ENCODE measurements at regions not wholly inside any gene's neighbourhood (a gene's known extent, or its start where the extent isn't known, plus 50 kb on each side); places are given as distances from the start of the nearest gene placed in this dataset.

- TF ChIP-seq HNF4A (conservative IDR thresholded peaks at IDR 0.05) (no peak), EGR1 (IDR thresholded peaks at IDR 0.05; ENCODE audit: low read depth in 2 of 2) (no peak), NR2F2 (IDR thresholded peaks at IDR 0.05) (no peak), RXRA (IDR thresholded peaks at IDR 0.05) (no peak), YY1 (IDR thresholded peaks at IDR 0.05) (no peak)
These were observed 149.1 kb downstream of the SEMA6D start (continued) for GRCh38 chr15:47866446-47866845.

- TF ChIP-seq TAF1 (conservative IDR thresholded peaks at IDR 0.05) (no peak), FOXA2 (IDR thresholded peaks at IDR 0.05) (no peak), HNF4G (IDR thresholded peaks at IDR 0.05) (no peak), CTCF (IDR thresholded peaks at IDR 0.05; ENCODE audit: low read depth, low read length, missing input control) (no peak), FOXA1 (IDR thresholded peaks at IDR 0.05) (no peak), RXRA (IDR thresholded peaks at IDR 0.05) (no peak), GABPA (IDR thresholded peaks at IDR 0.05 in 1 of 2, conservative IDR thresholded peaks at IDR 0.05 in 1 of 2) (no peak)
- H3K27ac ChIP-seq (ENCODE audit: low read depth in 1 of 2, low read length in 2 of 2), result no peak overlapping the region
- no peak overlapping the region for H3K4me3 ChIP-seq (ENCODE audit: low read depth in 1 of 3, low read length in 3 of 3)
- H3K9me3 ChIP-seq (ENCODE audit: control insufficient read depth in 4 of 4, low read length in 3 of 4), result peaks cover 0 to 3% (median under 1%) of the 10 kb centered on the region in 4 donors
- no peaks in the 10 kb centered on the region for H3K27me3 ChIP-seq (ENCODE audit: control insufficient read depth in 4 of 4, insufficient read depth in 4 of 4, low read length in 3 of 4)
- H3K4me1 ChIP-seq (ENCODE audit: control insufficient read depth in 4 of 4, insufficient read depth in 4 of 4, low read length in 3 of 4), result no peaks in the 10 kb centered on the region
- no peaks in the 10 kb centered on the region for H3K36me3 ChIP-seq (ENCODE audit: control insufficient read depth in 4 of 4, insufficient read depth in 3 of 4, low read depth in 1 of 4, low read length in 3 of 4)
- WGBS, result 93% methylated on average over 1 of the region's 1 CpG
- no peak for DNase-seq (ENCODE audit: low spot score)
- H3K9ac ChIP-seq (ENCODE audit: low read depth in 1 of 2, low read length in 2 of 2), result no peak overlapping the region
These were observed 153.1 kb downstream of the SEMA6D start for GRCh38 chr15:47870300-47870955.

- WGBS, result 64% methylated on average over 2 of the region's 2 CpGs
- Histone ChIP-seq H3K9ac (ENCODE audit: low read depth in 1 of 2, low read length in 2 of 2) (no peak overlapping the region), H3K4me3 (ENCODE audit: low read depth in 1 of 3, low read length in 3 of 3) (no peak overlapping the region), H3K4me1 (ENCODE audit: control insufficient read depth in 4 of 4, insufficient read depth in 4 of 4, low read length in 3 of 4) (no peaks in the 10 kb centered on the region), H3K27me3 (ENCODE audit: control insufficient read depth in 4 of 4, insufficient read depth in 4 of 4, low read length in 3 of 4) (no peaks in the 10 kb centered on the region), H3K9me3 (ENCODE audit: control insufficient read depth in 4 of 4, low read length in 3 of 4) (peaks cover 0 to under 1% (median 0%) of the 10 kb centered on the region in 4 donors), H3K36me3 (ENCODE audit: control insufficient read depth in 4 of 4, insufficient read depth in 3 of 4, low read depth in 1 of 4, low read length in 3 of 4) (no peaks in the 10 kb centered on the region), H3K27ac (ENCODE audit: low read depth in 1 of 2, low read length in 2 of 2) (no peak overlapping the region)
- TF ChIP-seq YY1 (IDR thresholded peaks at IDR 0.05) (no peak), FOXA1 (IDR thresholded peaks at IDR 0.05) (no peak), MAX (IDR thresholded peaks at IDR 0.05) (no peak), ATF3 (IDR thresholded peaks at IDR 0.05) (no peak), JUND (IDR thresholded peaks at IDR 0.05) (no peak), RXRA (IDR thresholded peaks at IDR 0.05) (no peak), EGR1 (IDR thresholded peaks at IDR 0.05; ENCODE audit: low read depth in 2 of 2) (no peak), SP1 (IDR thresholded peaks at IDR 0.05) (no peak), HNF4A (conservative IDR thresholded peaks at IDR 0.05) (no peak), FOXA2 (IDR thresholded peaks at IDR 0.05) (no peak), ZBTB33 (IDR thresholded peaks at IDR 0.05) (no peak), RAD21 (IDR thresholded peaks at IDR 0.05) (no peak), CTCF (IDR thresholded peaks at IDR 0.05; ENCODE audit: low read depth, low read length, missing input control) (no peak), REST (IDR thresholded peaks at IDR 0.05) (no peak), HNF4G (IDR thresholded peaks at IDR 0.05) (no peak), TAF1 (conservative IDR thresholded peaks at IDR 0.05) (no peak), GABPA (IDR thresholded peaks at IDR 0.05 in 1 of 2, conservative IDR thresholded peaks at IDR 0.05 in 1 of 2) (no peak), NR2F2 (IDR thresholded peaks at IDR 0.05) (no peak)
- no peak for DNase-seq (ENCODE audit: low spot score)
These were observed 153.8 kb downstream of the SEMA6D start for GRCh38 chr15:47870956-47871625.

All from liver (tissue), 8 donors.